ENCODE measurements at regions not wholly inside any gene's neighbourhood (a gene's known extent, or its start where the extent isn't known, plus 50 kb on each side); places are given as distances from the start of the nearest gene placed in this dataset.

DNA sequence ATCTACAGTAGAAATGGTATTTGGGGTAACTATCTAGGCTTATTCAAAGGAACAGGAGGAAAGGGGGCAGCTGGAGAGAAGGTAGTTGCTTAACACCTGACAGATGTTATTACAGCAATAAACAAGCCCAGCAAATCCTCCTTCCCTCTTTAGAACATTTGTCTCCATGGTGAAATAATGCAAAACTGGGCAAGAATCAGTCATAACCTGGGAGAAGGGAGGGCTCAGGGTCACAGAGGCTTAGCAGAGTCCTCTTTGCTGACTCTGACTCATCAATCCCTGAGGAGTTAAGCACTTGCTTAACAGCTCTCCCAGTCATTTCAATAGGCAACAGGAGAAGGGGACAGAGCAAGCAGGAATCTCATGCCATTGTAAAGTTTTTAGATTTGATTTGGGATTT, 230.3 kb downstream of the IBTK start:
- TF ChIP-seq, protein P1, sequence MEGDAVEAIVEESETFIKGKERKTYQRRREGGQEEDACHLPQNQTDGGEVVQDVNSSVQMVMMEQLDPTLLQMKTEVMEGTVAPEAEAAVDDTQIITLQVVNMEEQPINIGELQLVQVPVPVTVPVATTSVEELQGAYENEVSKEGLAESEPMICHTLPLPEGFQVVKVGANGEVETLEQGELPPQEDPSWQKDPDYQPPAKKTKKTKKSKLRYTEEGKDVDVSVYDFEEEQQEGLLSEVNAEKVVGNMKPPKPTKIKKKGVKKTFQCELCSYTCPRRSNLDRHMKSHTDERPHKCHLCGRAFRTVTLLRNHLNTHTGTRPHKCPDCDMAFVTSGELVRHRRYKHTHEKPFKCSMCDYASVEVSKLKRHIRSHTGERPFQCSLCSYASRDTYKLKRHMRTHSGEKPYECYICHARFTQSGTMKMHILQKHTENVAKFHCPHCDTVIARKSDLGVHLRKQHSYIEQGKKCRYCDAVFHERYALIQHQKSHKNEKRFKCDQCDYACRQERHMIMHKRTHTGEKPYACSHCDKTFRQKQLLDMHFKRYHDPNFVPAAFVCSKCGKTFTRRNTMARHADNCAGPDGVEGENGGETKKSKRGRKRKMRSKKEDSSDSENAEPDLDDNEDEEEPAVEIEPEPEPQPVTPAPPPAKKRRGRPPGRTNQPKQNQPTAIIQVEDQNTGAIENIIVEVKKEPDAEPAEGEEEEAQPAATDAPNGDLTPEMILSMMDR (conservative IDR thresholded peaks at IDR 0.05; ENCODE audit: low read length), result no peak
- TF ChIP-seq EZH2phosphoT487 (IDR thresholded peaks at IDR 0.05; ENCODE audit: borderline replicate concordance, low read depth, low read length), result no peak

All from OCI-LY7 (cell line).